GM12864 (cell line): ENCODE measurements at regions not wholly inside any gene's neighbourhood (a gene's known extent, or its start where the extent isn't known, plus 50 kb on each side); places are given as distances from the start of the nearest gene placed in this dataset.
"Not testable (repeated sequence)": the region's sequence is repeated elsewhere in the genome, so short reads cannot be mapped to it uniquely, and the experiment has no call there.

Experiments
- DNase-seq: peaks from one replicate; pipeline ENCODE4 v3.0.0-alpha.2; 2011; ENCODE audit warnings: low read depth
- H3K4me3 ChIP-seq: 2 replicates; pipeline ENCODE4 v1.5.1; 2011; ENCODE audit warnings: mild to moderate bottlenecking, low read depth, low read length, control low read depth
- TF ChIP-seq, protein P1 (sequence below): IDR thresholded peaks from 2 replicates; pipeline ENCODE4 v1.5.1; 2011; ENCODE audit warnings: low read depth, mild to moderate bottlenecking, moderate library complexity, low read length, control low read depth, inconsistent platforms; ENCODE audit errors: missing control alignments

DNA sequence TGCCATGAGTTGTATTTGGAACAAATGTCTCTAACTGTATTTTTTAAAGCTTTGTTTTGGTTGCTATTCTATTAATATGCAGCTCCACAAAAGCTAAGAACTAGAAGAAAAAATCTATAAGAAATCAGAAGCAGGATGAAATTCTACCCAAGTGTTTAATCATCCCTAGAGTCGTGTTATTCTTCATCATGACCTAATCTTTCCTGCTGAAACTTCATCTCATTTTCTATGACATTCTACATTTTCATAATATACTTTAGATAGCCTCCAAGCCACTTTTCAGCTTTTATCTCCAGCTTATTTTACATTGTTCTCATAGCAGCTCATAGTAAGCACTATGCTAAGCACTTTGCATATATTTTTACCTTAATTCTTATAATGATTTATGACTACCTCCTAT is 302.8 kb downstream of the FOXO1 start:
- TF ChIP-seq, protein P1, sequence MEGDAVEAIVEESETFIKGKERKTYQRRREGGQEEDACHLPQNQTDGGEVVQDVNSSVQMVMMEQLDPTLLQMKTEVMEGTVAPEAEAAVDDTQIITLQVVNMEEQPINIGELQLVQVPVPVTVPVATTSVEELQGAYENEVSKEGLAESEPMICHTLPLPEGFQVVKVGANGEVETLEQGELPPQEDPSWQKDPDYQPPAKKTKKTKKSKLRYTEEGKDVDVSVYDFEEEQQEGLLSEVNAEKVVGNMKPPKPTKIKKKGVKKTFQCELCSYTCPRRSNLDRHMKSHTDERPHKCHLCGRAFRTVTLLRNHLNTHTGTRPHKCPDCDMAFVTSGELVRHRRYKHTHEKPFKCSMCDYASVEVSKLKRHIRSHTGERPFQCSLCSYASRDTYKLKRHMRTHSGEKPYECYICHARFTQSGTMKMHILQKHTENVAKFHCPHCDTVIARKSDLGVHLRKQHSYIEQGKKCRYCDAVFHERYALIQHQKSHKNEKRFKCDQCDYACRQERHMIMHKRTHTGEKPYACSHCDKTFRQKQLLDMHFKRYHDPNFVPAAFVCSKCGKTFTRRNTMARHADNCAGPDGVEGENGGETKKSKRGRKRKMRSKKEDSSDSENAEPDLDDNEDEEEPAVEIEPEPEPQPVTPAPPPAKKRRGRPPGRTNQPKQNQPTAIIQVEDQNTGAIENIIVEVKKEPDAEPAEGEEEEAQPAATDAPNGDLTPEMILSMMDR: no peak

DNA sequence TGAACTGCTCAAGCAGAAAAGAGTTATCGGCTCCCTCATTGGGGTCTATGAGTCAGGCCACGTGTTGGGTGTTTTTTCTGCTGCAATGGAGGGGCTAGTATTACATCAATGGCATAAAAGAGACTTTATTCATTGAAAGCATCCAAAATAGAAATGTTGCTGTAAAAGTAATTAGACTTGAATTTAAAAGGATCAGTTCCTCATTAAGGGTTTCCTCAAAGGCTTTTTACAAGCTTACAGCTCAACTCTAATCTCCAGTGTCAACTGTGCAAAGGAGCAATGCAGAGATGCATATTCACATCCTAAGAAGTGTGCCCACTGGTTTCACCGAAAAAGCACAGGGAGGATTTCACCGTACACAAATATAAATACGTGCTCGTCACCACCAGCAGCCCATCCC is 300.3 kb downstream of the FOXO1 start:
- DNase-seq: no peak
- TF ChIP-seq, protein P1: no peak

More for the DNA sequence above, 302.8 kb downstream of the FOXO1 start:
- DNase-seq: no peak
- no peak overlapping the region for H3K4me3 ChIP-seq

DNA sequence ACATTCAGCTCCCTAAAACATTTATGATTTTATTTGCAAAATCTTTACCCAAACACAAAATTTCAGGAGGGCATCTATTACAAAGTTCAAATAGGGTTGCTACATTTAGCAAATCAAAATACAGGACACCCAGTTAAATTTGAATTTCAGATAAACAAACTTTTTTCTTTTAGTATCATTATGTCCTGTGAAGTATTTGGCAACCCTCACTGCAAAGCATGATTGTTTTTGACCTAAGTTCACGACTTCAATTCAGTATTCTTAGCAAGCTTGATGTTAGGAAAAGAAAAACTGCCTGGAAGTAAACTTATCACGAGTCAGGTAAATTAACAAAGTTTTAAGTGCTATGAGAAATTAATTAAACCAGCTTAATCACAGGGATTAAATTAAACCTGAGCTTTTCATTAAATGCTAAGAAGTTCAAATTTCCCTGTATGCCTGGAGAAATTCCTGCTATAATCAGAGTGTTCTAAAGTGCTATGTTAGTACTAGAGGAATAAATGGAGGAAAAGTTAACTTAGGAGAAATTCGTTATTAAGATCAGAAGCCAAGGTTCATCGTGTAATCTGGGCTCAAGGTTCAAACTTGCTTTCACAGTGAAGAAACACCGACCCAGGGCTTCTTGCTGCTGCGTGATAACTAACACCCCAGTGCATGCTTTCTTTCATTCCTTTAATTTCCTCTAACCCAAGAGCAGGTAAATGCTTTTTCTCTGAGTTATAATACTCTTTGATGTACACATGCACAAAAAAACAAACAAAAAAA is 298.1 kb downstream of the FOXO1 start:
- H3K4me3 ChIP-seq: no peak overlapping the region
- TF ChIP-seq, protein P1: no peak
- no peak for DNase-seq

More for the DNA sequence above, 300.3 kb downstream of the FOXO1 start:
- H3K4me3 ChIP-seq: no peak overlapping the region

DNA sequence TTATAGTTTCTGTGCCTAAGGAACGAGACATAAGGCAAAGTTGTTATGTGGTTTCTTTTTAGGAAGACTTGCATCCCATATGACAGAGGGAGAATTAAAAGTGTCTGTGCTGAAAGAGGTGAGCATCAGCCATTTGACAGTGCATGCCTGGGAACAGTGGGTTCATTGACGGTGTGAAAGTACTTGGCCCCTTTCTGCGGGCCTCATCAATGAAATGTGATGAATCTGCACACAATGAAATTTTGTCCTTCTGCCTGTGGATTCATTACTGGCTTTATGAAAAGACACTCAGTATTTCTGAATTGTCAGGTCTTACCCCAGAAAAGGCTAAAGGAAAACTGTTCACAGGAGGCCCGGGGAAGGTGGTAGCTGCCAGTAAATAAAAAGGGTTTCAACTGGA is 295.8 kb downstream of the FOXO1 start:
- TF ChIP-seq, protein P1: no peak
- no peak overlapping the region for H3K4me3 ChIP-seq
- DNase-seq: no peak

DNA sequence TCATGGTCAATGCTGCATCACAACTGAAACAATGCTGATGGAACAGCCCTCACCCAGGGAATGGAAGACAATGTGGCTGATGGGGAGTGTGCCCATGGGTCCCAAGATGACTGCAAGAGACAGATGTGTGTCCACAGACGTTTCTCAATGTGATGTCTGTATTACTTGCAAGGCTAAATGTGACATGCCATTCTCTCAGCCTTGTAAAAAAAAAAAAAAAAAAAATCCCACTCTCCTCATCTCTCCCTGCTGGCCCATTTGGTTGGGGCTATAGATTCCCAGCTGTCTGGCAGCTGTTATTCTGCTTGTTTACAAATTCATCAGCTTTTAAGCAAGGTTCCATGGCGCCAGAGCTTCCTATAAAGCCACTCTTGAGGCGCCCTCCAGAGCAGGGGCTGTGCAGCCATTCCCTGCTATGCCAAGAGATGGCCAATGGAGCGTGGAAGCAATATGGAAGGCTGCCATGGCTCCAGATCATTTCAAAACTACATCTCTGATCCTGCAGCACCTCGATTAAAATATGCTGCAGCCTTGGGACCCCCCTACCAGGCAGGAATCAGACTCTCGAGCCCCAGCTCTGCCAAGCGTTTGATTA is 294.8 kb downstream of the FOXO1 start:
- TF ChIP-seq, protein P1: no peak
- no peak for DNase-seq
- H3K4me3 ChIP-seq: no peak overlapping the region

DNA sequence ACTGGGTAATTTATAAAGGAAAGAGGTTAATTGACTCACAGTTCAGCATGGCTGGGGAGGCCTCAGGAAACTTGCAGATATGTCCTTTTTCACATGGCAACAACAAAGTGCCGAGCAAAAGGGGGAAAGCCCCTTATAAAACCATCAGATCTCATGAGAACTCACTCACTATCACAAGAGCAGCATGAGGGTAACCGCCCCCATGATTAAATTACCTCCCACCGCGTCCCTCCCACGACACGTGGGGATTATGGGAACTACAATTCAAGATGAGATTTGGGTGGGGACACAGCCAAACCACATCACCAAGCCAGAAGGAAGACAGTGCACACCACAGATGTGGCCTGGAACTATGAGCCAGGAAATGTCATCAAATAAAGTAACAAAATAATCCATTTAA is 292.8 kb downstream of the FOXO1 start:
- DNase-seq, H3K4me3 ChIP-seq: not testable (repeated sequence)

DNA sequence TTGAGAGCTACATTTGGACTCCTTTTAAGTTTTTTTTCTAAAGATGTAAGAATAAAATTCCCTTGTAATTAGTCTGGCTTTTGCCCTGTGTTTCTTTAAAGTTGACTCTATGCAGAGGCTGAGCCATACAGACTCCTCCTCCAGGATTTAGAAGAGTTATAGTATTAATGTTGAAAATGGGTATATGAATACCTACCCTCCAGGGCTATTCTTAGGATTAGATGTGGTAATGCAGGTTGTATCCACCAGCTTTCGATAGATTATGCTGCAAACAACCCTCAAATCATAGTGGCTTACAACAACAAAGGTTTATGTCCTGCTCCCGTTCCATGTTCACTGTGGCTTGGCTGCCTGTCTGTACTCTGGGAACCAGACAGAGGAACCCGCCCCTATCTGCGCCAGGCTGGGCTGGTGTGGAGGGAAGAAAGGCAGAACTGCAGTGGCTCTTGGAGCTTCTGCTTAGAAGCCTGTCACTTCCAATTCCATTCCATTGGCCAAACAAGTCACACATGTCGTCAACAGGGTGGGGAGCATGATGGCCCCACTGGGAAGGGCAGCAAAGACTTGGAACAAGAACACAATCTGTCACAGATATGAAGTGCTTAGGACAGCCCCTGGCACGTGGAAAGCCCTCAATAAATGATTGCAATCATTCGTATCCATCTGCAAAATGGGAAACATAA is 290.8 kb downstream of the FOXO1 start:
- no peak overlapping the region for H3K4me3 ChIP-seq
- no peak for DNase-seq
- TF ChIP-seq, protein P1: no peak
